ENCODE measurements at regions not wholly inside any gene's neighbourhood (a gene's known extent, or its start where the extent isn't known, plus 50 kb on each side); places are given as distances from the start of the nearest gene placed in this dataset.

DNA sequence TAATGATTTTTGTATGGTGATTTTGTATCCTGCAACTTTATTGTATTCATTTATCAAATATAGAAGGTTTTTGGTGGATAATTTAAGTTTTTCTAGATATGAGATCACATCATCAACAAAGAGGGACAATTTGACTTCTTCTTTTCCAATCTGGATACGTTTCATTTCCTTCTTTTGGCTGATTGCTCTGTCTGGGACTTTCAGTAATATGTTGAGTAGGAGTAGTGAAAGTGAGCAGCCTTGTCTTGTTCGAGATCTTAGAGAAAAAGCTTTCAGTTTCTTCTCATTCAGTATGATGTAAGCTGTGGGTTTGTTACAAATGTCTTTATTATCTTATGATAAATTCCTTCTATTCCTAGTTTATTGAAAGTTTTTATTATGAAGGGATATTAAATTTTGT is 352.0 kb upstream of the DACH1 start:
- peak; percentile 55 to 62 for DNase-seq

DNA sequence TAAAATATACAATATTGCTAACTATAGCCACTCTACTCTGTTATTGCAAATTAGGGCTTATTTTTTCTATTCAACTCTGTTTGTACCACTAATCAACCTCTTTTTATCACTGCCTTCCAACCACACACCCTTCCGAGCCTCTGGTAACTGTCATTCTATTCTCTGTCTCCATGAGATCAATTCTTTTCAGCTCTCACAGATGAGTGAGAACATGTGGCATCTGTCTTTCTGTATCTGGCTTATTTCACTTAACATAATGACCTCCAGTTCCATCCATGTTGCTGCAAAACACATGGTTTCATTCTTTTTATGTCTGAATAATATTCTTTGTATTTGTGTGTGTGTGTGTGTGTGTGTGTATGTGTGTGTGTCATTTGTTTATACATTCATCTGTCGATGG is 350.1 kb upstream of the DACH1 start:
- DNase-seq: no peak

DNA sequence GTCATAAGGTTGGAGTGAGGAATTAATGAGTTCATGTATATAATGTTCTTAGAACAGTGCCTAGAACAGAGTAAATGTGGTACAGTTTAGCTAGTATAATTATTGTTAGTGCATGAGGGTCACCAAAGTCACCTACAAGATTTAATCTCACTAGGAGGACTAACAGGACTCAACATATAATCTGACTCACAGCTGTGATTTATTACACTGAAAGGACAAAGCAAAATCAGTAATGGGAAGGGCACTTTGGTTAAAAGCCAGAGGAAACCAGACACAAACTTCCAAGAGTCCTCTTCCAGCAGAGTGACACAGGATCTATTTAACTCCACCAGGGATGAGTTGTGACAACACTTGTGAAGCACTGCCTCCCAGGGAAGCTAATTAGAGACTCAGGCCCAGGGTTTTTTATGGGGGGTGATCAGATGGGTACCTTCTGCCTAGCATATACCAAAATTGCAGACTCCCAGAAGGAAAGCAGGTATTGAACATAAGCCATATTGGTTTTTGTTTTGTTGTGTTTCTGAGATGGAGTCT is 341.2 kb upstream of the DACH1 start:
- no peak for DNase-seq

DNA sequence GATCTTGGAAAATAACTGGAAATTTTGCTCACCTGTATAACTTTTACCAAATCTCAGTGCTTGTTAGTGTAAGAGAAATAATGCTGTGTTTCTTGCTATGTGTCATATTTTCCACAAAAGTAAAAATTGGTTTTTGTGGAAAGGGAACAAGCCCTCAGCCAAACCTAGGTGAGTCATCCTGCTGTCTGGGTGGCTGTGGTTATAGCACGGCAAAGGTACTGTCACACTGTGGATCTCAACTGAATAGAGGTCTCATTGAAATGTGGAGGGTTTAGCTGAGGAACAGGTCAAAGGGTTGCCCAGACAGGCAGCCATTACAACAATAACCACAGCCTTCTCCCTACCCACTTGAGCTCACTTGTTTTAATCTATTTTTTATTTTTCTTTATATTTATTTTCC is 338.8 kb upstream of the DACH1 start:
- no peak for DNase-seq

DNA sequence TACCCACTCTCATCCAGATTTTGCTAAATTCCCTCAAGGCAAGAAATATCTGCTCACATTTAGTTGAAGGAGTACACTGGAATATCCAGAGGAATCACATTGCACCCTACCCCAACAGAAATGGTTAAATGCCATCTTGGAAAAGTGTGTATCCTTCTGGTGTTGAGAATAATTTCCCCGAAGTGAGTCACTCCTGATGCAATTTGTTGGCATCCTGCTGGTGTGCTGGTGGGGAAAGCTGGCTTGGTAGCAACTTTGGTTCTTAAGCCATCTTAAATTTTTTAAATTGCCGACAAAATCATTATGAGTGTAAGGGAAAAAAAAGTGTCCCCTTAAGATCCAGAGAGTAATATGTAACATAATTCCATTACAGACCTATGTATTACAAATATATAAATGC is 337.3 kb upstream of the DACH1 start:
- no peak for DNase-seq

DNA sequence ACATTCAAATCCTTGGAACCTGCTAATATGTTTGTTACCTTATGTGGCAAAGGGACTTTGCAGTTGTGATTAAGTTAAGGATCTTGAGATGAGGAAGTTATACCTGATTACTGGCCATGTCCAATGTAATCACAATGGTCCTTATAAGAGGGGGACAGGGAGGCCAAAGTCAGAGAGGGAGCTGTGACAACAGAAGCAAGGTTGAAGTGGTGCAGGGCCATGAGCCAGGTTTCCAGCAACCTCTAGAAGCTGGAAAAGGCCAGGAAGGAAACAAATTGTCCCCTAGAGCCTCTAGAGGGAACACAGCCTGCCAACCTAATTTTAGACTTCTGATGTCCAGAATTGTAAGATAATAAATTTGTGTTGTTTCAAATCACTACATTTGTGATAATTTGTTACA is 334.7 kb upstream of the DACH1 start:
- no peak for DNase-seq

DNA sequence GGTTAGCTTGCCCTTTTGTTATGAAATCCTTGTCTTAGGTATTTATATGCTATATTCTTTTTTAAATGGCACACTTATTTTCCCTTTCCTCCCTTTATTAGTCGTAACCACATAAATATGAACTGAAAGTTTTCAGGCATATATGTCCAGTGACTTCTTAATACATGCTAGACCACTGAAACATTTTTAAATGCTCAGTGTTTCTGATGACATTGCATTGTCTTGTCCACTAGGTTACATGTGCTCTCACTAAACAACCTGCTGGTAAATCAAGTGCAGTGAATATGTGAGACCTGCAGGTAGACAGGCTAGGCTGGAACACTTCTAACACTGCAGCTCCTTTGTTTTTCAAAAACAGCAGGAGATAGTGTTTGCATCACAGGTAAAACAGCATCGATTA is 332.6 kb upstream of the DACH1 start:
- DNase-seq: no peak

DNA sequence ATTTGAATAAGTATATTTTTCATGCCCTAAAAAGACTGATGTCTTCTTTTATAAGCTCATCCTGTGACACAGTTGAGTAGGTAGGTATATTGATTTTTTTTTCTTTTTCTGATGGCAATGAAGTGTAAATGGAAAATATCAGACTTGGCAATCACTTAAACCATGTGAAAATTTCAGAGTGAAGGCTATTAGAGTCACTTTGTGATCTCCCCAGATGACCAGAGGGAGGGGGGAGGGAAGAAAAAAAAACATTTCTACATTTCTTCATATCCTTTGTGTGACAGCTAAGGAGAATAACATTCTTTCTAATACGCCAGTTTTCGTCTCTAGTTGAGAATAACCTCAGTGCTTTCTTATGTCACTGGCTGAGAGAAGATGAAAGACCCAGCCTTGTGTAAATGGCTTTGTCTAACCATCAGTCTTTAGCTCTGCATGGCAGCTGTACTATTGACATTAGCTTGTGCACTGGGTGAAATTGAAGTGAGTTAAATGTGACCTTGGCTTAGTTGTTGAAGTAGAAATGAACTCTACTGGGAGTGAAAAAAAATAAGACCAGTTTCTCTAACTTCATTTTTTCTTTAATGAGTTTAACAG is 332.1 kb upstream of the DACH1 start:
- DNase-seq: no peak

DNA sequence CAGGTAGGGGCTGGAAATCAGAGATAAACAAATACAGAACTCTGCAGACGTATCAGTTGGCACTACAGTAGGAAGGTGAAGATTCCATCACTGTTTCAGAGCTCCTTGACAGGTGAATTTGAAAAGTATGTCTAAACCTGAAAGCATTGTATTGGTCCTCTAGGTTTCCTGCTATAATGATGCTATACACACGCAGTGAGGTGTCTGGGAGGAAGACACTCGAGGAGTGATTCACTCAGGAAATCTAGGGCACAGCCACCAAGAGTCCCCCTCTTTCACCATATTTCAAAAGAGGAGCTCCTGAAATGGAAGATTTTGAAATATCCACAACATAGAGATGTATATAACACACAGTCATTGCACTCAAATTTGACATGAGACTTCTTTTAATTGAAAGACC is 331.0 kb upstream of the DACH1 start:
- no peak for DNase-seq

- no peak for DNase-seq
Observed at GRCh38 chr13:72195044-72195704, 328.2 kb upstream of the DACH1 start.

DNA sequence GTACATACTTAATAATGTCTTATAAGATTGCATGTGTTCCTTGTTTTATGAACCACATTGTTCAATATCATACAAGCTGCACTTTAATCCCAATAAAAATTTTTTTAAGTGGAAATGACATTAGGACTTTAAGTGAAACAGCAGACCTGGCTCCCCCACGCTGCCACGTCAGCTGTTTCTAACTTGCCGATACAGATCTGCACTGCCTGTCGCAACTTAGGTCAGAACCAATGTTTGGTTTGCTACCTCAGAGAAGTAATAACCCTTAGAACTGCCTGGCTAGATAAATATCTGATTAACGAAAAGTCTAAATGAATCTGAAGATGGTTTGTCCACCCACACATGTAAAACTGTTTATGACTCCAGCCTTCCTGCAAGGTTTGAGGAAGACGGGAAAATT is 327.5 kb upstream of the DACH1 start:
- DNase-seq: no peak

GRCh38 chr13:72186730-72187422 is 319.9 kb upstream of the DACH1 start:
- DNase-seq: no peak

DNA sequence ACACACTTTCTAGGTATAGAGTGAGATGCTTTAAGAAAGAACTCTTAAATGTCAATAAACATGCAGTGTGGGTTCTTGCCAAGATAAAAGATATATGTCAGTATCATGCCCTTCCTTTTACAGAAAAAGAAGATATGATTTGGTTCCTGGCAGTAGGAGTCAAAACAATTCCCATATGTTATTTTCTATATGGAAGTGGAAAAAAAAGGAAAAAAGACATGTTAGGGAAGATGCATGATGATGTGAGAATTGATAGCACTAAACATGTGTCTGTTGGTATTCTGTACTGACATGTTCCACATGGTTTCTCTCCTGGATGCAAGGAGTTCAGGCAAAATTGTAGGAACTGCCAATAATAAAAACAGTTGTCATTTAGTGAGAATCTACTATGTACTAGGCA is 318.8 kb upstream of the DACH1 start:
- no peak for DNase-seq

DNA sequence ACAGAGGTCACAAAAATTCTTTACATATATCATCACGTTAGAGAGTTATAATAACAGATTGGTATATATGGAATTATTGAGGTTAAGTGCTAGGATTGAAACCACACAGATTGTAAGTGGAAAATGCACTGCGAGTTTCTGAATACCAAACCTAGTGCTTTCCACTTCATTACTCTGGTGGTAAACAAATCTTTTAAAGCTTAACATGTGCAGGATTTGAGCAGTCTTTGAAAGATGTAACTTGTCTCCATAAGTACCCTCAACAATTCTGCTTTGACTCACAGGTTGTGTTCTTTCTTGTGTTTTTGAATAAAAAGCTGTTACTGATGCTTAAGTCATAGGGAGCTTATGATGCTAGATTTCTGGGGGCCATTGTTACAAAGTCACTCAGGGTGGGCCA is 314.7 kb upstream of the DACH1 start:
- no peak for DNase-seq

DNA sequence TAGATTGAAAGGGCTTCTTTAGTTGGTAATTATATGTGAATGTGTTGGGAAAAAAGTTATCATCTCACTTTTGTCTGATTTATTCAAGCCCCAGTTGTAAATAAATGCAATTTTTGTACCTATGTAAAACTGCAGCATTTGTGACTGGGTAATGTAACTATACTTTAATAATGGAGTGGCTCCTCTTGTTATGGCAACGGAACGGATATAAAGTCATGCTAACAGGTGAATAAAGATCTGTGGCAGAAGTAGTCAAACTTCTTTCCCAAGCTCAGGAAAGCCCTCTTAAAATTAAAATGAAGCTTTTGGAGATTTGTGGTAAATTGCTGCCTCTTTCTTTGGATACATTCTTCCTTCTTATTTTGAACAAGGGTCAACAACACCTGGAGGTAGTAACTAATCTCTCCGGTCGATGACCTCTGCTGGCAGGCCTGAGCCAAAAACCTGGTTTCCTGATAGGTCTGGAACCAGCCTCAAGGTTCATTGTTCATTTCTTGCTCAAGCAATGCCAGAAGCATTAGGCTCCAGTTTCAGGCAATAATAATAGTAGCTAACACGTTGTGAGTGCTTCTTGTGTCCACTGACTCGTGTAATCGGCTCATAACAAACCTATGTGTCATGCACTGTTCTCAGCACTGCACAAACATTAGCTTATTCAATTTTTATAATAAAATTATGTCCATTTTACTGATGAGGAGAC is 313.4 kb upstream of the DACH1 start:
- no peak for DNase-seq

DNA sequence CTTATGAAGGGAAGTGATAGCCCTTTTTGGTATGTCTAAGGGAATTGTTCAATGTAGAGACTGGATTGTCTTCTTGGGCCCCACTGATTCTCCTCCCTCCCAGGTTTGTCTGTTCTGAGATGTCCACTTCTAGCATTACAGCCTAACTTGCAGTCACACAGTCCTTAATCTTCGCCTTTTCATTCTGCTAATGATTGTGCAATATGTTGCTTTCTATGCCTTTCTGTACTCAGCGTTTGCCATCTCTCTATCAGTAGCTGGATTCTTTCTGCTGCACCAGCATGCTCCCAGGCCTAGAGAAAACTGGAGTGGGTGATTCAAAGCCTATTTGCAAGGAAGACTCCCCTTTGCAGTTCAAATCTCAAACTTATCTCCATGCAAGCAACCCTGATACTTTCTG is 307.5 kb upstream of the DACH1 start:
- no peak for DNase-seq

DNA sequence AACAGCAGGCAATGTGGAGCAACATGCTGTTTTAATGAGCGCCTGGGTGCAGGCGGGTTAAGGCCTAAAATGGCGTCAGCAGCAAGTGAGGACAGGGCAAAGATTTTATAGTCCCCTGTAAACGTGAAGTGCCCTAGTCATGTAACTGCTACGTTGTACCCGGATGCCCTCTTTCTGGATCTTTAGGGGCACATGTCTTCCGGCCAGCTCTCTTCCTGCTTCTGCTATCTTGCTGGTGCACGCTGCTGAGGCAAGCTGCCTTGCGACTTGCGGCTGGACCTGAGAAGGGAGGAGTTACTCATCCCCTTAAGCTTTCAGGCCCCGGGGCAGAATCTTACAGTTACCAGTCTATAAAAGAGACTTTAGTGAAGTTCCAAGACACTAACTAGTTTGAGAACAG is 303.6 kb upstream of the DACH1 start:
- DNase-seq: no peak

GRCh38 chr13:72168126-72168855 is 301.3 kb upstream of the DACH1 start:
- no peak for DNase-seq

GRCh38 chr13:72166102-72166650 is 299.2 kb upstream of the DACH1 start:
- no peak for DNase-seq

- DNase-seq: no peak
Observed at GRCh38 chr13:72165276-72165675, 298.3 kb upstream of the DACH1 start.

DNA sequence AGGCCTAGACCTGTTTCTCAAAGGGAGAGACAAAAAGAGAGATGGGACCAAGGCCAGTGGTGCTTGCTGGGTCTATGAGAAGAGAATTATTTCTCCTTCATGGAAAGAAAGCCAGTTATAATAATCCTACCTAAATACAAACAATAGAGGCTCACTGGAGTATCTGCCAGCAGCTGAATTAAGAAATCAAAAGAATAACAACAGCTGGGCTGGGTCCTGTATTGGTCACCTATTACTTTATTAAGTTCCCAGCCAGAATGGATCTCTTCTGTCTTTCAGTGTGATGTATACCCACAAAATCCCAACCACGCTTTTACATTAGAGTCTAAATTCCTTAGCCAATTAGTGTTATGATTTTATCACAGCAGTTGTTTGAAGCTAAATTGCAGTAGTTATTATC is 297.8 kb upstream of the DACH1 start:
- no peak for DNase-seq

- no peak for DNase-seq
Observed at GRCh38 chr13:72163678-72164077, 296.7 kb upstream of the DACH1 start.

Measured in inflammatory macrophage (primary cell).